MM.1S (cell line): ENCODE measurements at regions not wholly inside any gene's neighbourhood (a gene's known extent, or its start where the extent isn't known, plus 50 kb on each side); places are given as distances from the start of the nearest gene placed in this dataset.

Experiments used
- DNase-seq: peaks from one replicate; pipeline ENCODE4 v3.0.0-alpha.2; 2015
- H2AFZ ChIP-seq: fragments of 300-600 bp; sonication (generic); 2 replicates; pipeline ENCODE4 v1.6.0; 2016; ENCODE audit warnings: antibody characterized with exemption, low read length
- H3F3A ChIP-seq: fragments of 300-600 bp; sonication (generic); 2 replicates; pipeline ENCODE4 v1.6.1; 2016; ENCODE audit warnings: mild to moderate bottlenecking, antibody characterized with exemption, low read length, moderate library complexity, mixed read lengths; ENCODE audit not compliant: insufficient read depth
- H3K27ac ChIP-seq: fragments of 300-600 bp; sonication (generic); 2 replicates; pipeline ENCODE4 v1.5.1; 2016; ENCODE audit warnings: mild to moderate bottlenecking, low read length
- H3K27me3 ChIP-seq: fragments of 300-600 bp; sonication (generic); replicated peaks from 2 replicates; pipeline ENCODE4 v1.6.0; 2016; ENCODE audit warnings: low read length; ENCODE audit not compliant: insufficient read depth
- H3K36me3 ChIP-seq: fragments of 300-600 bp; sonication (generic); replicated peaks from 2 replicates; pipeline ENCODE4 v1.6.1; 2016; ENCODE audit warnings: mild to moderate bottlenecking, low read length, mixed read lengths; ENCODE audit not compliant: insufficient read depth
- H3K4me1 ChIP-seq: fragments of 300-600 bp; sonication (generic); 2 replicates; pipeline ENCODE4 v1.6.1; 2016; ENCODE audit warnings: low read length, mixed read lengths
- H3K4me2 ChIP-seq: fragments of 300-600 bp; sonication (generic); 2 replicates; pipeline ENCODE4 v1.6.0; 2016; ENCODE audit warnings: low read depth, low read length
- H3K4me3 ChIP-seq: fragments of 300-600 bp; sonication (generic); 2 replicates; pipeline ENCODE4 v1.5.1; 2016; ENCODE audit warnings: low read length, mixed read lengths
- H3K79me2 ChIP-seq: fragments of 300-600 bp; sonication (generic); 2 replicates; pipeline ENCODE4 v1.6.1; 2016; ENCODE audit warnings: mixed run types, low read length, mixed read lengths
- H3K9ac ChIP-seq: fragments of 300-600 bp; sonication (generic); 2 replicates; pipeline ENCODE4 v1.6.1; 2016; ENCODE audit warnings: low read length, mixed read lengths
- H3K9me2 ChIP-seq: fragments of 300-600 bp; sonication (generic); replicated peaks from 2 replicates; pipeline ENCODE4 v1.6.1; 2016; ENCODE audit warnings: mild to moderate bottlenecking, low read length, mixed read lengths; ENCODE audit not compliant: insufficient read depth
- H3K9me3 ChIP-seq: fragments of 300-600 bp; sonication (generic); replicated peaks from 2 replicates; pipeline ENCODE4 v1.6.1; 2016; ENCODE audit warnings: mild to moderate bottlenecking, low read length, mixed read lengths; ENCODE audit not compliant: insufficient read depth
- H4K20me1 ChIP-seq: fragments of 300-600 bp; sonication (generic); 2 replicates; pipeline ENCODE4 v1.6.1; 2016; ENCODE audit warnings: mild to moderate bottlenecking, low read length, moderate library complexity, mixed read lengths; ENCODE audit not compliant: insufficient read depth
- CTCF ChIP-seq: fragments of 300-600 bp; sonication (generic); IDR thresholded peaks from 2 replicates; pipeline ENCODE4 v1.5.1; 2016; ENCODE audit warnings: antibody characterized with exemption, low read length, mixed read lengths
- EZH2 ChIP-seq: fragments of 300-600 bp; sonication (generic); optimal IDR thresholded peaks from 2 replicates; pipeline ENCODE3; 2017; ENCODE audit warnings: low read depth, mild to moderate bottlenecking, antibody characterized with exemption, low read length, mixed read lengths
- EZH2phosphoT487 ChIP-seq: fragments of 300-600 bp; sonication (generic); IDR thresholded peaks from 2 replicates; pipeline ENCODE4 v1.6.1; 2018; ENCODE audit warnings: antibody characterized with exemption, low read length

- Histone ChIP-seq H3K79me2 (no peaks in the 10 kb centered on the region), H3K27me3 (no peaks in the 10 kb centered on the region), H3K4me3 (no peak overlapping the region), H3K4me1 (no peaks in the 10 kb centered on the region), H3K9me2 (no peaks in the 10 kb centered on the region), H4K20me1 (no peaks in the 10 kb centered on the region), H3K36me3 (no peaks in the 10 kb centered on the region), H3F3A (no peaks in the 10 kb centered on the region), H3K4me2 (no peak overlapping the region), H2AFZ (no peak overlapping the region), H3K27ac (no peak overlapping the region), H3K9ac (no peak overlapping the region), H3K9me3 (no peaks in the 10 kb centered on the region)
- no peak for DNase-seq
- TF ChIP-seq EZH2phosphoT487 = no peak
- TF ChIP-seq EZH2 = no peak
Observed at GRCh38 chr2:144010096-144010836, 509.7 kb downstream of the ZEB2 start.

- Histone ChIP-seq H3K27me3 (no peaks in the 10 kb centered on the region), H2AFZ (no peak overlapping the region), H3K9ac (no peak overlapping the region), H4K20me1 (no peaks in the 10 kb centered on the region), H3K4me3 (no peak overlapping the region), H3K27ac (no peak overlapping the region), H3K9me2 (no peaks in the 10 kb centered on the region), H3K4me2 (no peak overlapping the region), H3K79me2 (no peaks in the 10 kb centered on the region), H3F3A (no peaks in the 10 kb centered on the region), H3K36me3 (no peaks in the 10 kb centered on the region), H3K4me1 (no peaks in the 10 kb centered on the region), H3K9me3 (no peaks in the 10 kb centered on the region)
- DNase-seq = no peak
- TF ChIP-seq EZH2phosphoT487 (no peak), CTCF (no peak), EZH2 (no peak)
Observed at GRCh38 chr2:144006139-144006538, 513.8 kb downstream of the ZEB2 start.

GRCh38 chr2:144004742-144005141 lies 515.2 kb downstream of the ZEB2 start:
- Histone ChIP-seq H3K9me3 (no peaks in the 10 kb centered on the region), H3K4me2 (no peak overlapping the region), H3K9me2 (no peaks in the 10 kb centered on the region), H3K27ac (no peak overlapping the region), H4K20me1 (no peaks in the 10 kb centered on the region), H2AFZ (no peak overlapping the region), H3K27me3 (no peaks in the 10 kb centered on the region), H3K9ac (no peak overlapping the region), H3K4me3 (no peak overlapping the region), H3K4me1 (no peaks in the 10 kb centered on the region), H3K79me2 (no peaks in the 10 kb centered on the region), H3K36me3 (no peaks in the 10 kb centered on the region), H3F3A (no peaks in the 10 kb centered on the region)
- no peak for DNase-seq
- TF ChIP-seq CTCF (no peak), EZH2phosphoT487 (no peak), EZH2 (no peak)

GRCh38 chr2:144003460-144004075 lies 516.4 kb downstream of the ZEB2 start:
- no peak overlapping the region for H3K4me2 ChIP-seq
- H3K79me2 ChIP-seq = no peaks in the 10 kb centered on the region
- no peak overlapping the region for H3K4me3 ChIP-seq
- no peaks in the 10 kb centered on the region for H3K9me2 ChIP-seq
- no peaks in the 10 kb centered on the region for H3K36me3 ChIP-seq
- H3F3A ChIP-seq = no peaks in the 10 kb centered on the region
- no peak overlapping the region for H3K27ac ChIP-seq
- no peak for TF ChIP-seq CTCF
- TF ChIP-seq EZH2 = no peak
- no peak for TF ChIP-seq EZH2phosphoT487
- no peaks in the 10 kb centered on the region for H3K9me3 ChIP-seq
- no peaks in the 10 kb centered on the region for H3K4me1 ChIP-seq
- no peaks in the 10 kb centered on the region for H4K20me1 ChIP-seq
- H3K9ac ChIP-seq = no peak overlapping the region
- no peaks in the 10 kb centered on the region for H3K27me3 ChIP-seq
- no peak overlapping the region for H2AFZ ChIP-seq
- no peak for DNase-seq
